NT2/D1 (cell line): ENCODE measurements at regions not wholly inside any gene's neighbourhood (a gene's known extent, or its start where the extent isn't known, plus 50 kb on each side); places are given as distances from the start of the nearest gene placed in this dataset.

Source experiments
- DNase-seq: peaks from one replicate; pipeline ENCODE4 v3.0.0-alpha.2; 2011; ENCODE audit warnings: low read depth, low spot score
- H3K27me3 ChIP-seq: 2 replicates; pipeline ENCODE4 v1.6.0; 2011; ENCODE audit warnings: mild to moderate bottlenecking; ENCODE audit not compliant: insufficient read length, insufficient read depth
- H3K36me3 ChIP-seq: 2 replicates; pipeline ENCODE4 v1.6.1; 2011; ENCODE audit warnings: mild to moderate bottlenecking, low read length, mixed read lengths; ENCODE audit not compliant: insufficient read depth, insufficient read length
- H3K4me1 ChIP-seq: 2 replicates; pipeline ENCODE4 v1.5.1; 2011; ENCODE audit not compliant: insufficient read depth, insufficient read length
- H3K4me3 ChIP-seq: 2 replicates; pipeline ENCODE4 v1.5.1; 2011; ENCODE audit warnings: low read depth; ENCODE audit not compliant: insufficient read length
- H3K9ac ChIP-seq: 2 replicates; pipeline ENCODE4 v1.6.0; 2011; ENCODE audit warnings: low read depth; ENCODE audit not compliant: insufficient read length
- H3K9me3 ChIP-seq: 2 replicates; pipeline ENCODE4 v1.5.1; 2011; ENCODE audit warnings: mild to moderate bottlenecking, low read length; ENCODE audit not compliant: insufficient read depth
- SUZ12 ChIP-seq: IDR thresholded peaks from 2 replicates; pipeline ENCODE4 v1.6.1; 2011; ENCODE audit not compliant: insufficient read length, insufficient read depth; ENCODE audit errors: extremely low read depth
- YY1 ChIP-seq: IDR thresholded peaks from 2 replicates; pipeline ENCODE4 v1.6.1; 2011; ENCODE audit not compliant: insufficient read length, insufficient read depth
- ZNF274 ChIP-seq: IDR thresholded peaks from 2 replicates; pipeline ENCODE4 v1.6.1; 2011; ENCODE audit warnings: mild to moderate bottlenecking, low read depth, low read length

DNA sequence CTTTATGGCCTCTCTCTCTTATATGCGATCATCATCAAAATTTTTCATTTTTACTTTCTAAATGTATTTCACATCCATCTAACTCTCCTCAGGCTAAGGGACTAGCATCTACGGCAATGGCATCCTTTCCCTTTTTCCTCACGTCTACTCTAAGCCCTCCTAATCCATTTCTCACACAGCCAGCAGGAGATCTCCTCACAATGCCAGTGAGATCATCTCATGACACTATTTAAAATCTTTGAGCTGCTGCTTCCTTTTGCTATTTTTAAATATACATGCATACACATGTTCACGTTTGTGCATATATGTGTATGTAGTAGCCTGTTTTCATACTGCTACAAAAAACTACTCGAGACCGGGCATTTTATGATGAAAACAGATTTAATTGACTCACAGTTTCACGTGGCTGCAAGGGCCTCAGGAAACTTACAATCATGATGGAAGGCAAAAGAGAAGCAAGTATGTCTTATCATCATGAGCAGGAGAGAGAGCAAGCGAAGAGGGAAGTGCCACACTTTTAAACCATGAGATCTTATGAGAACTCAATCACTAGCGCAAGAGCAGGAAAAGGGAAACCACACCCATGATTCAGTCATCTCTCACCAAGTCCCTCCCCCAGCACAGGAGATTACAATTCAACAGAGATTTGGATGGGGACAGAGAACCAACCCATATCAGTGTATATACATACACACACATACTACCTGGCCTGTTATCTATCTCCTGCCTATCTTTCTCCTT lies 599.2 kb upstream of the ROBO1 start:
- TF ChIP-seq ZNF274 (no peak), YY1 (no peak), SUZ12 (no peak)
- no peak overlapping the region for H3K4me3 ChIP-seq
- DNase-seq, result no peak
- H3K9ac ChIP-seq, result no peak overlapping the region
- no peaks in the 10 kb centered on the region for H3K9me3 ChIP-seq
- no peaks in the 10 kb centered on the region for H3K36me3 ChIP-seq
- no peaks in the 10 kb centered on the region for H3K27me3 ChIP-seq
- H3K4me1 ChIP-seq, result no peaks in the 10 kb centered on the region

DNA sequence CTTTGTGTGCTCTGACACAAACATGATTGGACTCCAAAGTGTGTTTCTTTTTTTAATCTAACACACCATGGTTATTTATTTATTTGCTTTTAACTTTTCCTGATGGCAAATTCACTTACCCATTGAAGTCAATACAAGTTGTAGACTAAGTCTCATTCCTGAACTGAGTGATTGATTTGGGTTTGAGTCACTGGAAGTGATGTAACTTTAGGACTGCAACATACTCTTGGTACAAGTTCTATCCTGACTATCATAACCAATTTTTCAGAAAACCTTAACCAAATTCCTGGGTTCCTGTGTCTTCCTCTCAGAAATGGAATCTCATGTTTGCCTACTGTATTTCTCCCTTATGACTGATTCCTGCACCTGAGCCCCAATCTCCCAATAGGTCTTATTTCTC lies 590.0 kb upstream of the ROBO1 start:
- H3K4me3 ChIP-seq, result no peak overlapping the region
- no peaks in the 10 kb centered on the region for H3K36me3 ChIP-seq
- no peaks in the 10 kb centered on the region for H3K27me3 ChIP-seq
- H3K4me1 ChIP-seq, result no peaks in the 10 kb centered on the region
- H3K9ac ChIP-seq, result no peak overlapping the region
- TF ChIP-seq YY1, result no peak
- no peak for TF ChIP-seq SUZ12
- no peak for TF ChIP-seq ZNF274
- DNase-seq, result no peak
- H3K9me3 ChIP-seq, result no peaks in the 10 kb centered on the region

DNA sequence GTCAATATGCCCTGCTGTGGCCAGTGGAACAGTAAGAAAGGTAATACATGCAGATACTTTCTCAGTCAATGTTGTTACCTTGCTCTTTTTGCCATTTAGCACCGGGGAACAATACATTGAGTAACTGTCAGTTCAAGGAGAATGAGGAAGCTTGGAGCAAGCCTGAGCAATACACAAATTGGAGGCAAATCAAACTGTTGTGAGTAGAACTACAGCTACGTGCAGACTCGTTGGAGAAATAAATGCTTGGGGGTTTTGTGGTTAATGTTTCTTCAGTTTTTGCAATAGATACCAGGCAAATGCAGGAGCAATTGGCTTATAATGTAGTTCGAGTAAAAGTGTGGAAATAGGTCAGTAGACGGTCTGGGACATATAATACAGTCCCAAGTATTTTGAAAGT lies 587.3 kb upstream of the ROBO1 start:
- no peaks in the 10 kb centered on the region for H3K36me3 ChIP-seq
- no peak overlapping the region for H3K9ac ChIP-seq
- H3K27me3 ChIP-seq, result no peaks in the 10 kb centered on the region
- no peak overlapping the region for H3K4me3 ChIP-seq
- TF ChIP-seq SUZ12, result no peak
- TF ChIP-seq ZNF274, result no peak
- TF ChIP-seq YY1, result no peak
- H3K4me1 ChIP-seq, result no peaks in the 10 kb centered on the region
- DNase-seq, result no peak
- H3K9me3 ChIP-seq, result no peaks in the 10 kb centered on the region

DNA sequence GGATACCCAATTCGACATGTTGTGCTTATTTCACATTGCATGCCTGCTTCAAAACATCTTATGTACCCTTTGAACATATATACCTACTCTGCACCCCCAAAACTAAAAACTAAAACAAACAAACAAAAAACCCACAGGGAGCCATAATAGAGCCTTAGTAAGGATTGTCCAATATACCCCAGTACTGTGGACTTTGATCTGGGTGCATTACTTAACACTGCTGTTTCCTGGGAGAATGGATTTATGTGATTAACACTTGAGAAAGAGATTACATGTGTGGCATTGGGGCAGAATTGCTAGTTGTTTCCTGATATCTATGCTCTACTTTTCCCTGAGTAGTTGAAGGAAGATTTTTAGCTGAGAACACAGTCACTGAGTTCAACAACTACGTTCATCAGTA lies 583.4 kb upstream of the ROBO1 start:
- no peak for DNase-seq
- no peak for TF ChIP-seq YY1
- TF ChIP-seq SUZ12, result no peak
- TF ChIP-seq ZNF274, result no peak
- no peak overlapping the region for H3K4me3 ChIP-seq
- H3K9me3 ChIP-seq, result no peaks in the 10 kb centered on the region
- no peaks in the 10 kb centered on the region for H3K27me3 ChIP-seq
- H3K9ac ChIP-seq, result no peak overlapping the region
- no peaks in the 10 kb centered on the region for H3K36me3 ChIP-seq
- H3K4me1 ChIP-seq, result no peaks in the 10 kb centered on the region

DNA sequence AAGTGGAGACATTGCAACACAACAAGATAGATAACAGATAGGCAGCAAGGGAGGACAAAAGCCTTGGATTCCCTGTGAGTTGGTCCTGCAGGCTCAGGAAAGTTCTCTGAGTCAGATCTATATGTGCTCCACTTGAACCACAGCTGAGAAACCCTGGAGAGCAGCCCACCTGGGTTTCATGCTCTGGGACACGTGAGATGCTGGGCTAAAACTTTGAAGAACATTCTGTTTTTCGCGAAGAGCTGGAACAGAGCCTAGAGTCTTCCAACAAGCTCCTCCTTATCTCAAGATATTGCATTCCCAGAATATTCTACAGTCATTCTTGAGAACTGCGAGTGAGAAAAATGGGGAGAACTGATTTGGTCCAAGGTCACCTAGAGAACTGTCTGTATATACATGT lies 583.0 kb upstream of the ROBO1 start:
- Histone ChIP-seq H3K4me1 (no peaks in the 10 kb centered on the region), H3K9me3 (no peaks in the 10 kb centered on the region), H3K27me3 (no peaks in the 10 kb centered on the region), H3K9ac (no peak overlapping the region), H3K4me3 (no peak overlapping the region), H3K36me3 (no peaks in the 10 kb centered on the region)
- no peak for DNase-seq
- TF ChIP-seq YY1 (no peak), ZNF274 (no peak), SUZ12 (no peak)

- DNase-seq, result no peak
- Histone ChIP-seq H3K27me3 (no peaks in the 10 kb centered on the region), H3K4me1 (no peaks in the 10 kb centered on the region), H3K9me3 (no peaks in the 10 kb centered on the region), H3K9ac (no peak overlapping the region), H3K36me3 (no peaks in the 10 kb centered on the region), H3K4me3 (no peak overlapping the region)
- TF ChIP-seq YY1 (no peak), ZNF274 (no peak), SUZ12 (no peak)
Observed at GRCh38 chr3:80338366-80338765, 570.6 kb upstream of the ROBO1 start.

DNA sequence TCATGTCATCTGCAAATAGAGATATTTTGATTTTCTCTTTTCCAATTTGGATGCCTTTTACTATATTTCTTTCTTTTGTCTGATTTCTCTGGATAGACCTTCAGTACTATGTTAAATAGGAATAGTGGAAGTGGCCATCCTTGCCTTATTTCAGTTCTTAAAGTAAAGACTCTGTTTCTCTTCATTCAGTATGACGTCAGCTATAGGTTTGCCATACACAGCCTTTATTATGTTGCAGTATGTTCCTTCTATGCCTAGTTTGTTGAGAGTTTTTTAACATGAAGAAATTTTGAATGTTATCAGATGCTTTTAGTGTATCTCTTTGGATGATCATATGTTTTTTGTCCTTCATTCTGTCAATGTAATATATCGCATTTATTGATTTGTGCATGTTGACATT lies 566.7 kb upstream of the ROBO1 start:
- Histone ChIP-seq H3K27me3 (no peaks in the 10 kb centered on the region), H3K36me3 (no peaks in the 10 kb centered on the region), H3K4me1 (no peaks in the 10 kb centered on the region), H3K9ac (no peak overlapping the region), H3K4me3 (no peak overlapping the region), H3K9me3 (no peaks in the 10 kb centered on the region)
- no peak for DNase-seq
- TF ChIP-seq YY1 (no peak), ZNF274 (no peak), SUZ12 (no peak)
